ENCODE measurements at regions not wholly inside any gene's neighbourhood (a gene's known extent, or its start where the extent isn't known, plus 50 kb on each side); places are given as distances from the start of the nearest gene placed in this dataset.
A peak's percentile ranks its signal among the peaks of the same experiment; 100 is the strongest.

GRCh38 chr5:73311291-73312110 lies 137.1 kb downstream of the FOXD1 start:
- DNase-seq (ENCODE audit: low read depth in 2 of 2): no peak

DNA sequence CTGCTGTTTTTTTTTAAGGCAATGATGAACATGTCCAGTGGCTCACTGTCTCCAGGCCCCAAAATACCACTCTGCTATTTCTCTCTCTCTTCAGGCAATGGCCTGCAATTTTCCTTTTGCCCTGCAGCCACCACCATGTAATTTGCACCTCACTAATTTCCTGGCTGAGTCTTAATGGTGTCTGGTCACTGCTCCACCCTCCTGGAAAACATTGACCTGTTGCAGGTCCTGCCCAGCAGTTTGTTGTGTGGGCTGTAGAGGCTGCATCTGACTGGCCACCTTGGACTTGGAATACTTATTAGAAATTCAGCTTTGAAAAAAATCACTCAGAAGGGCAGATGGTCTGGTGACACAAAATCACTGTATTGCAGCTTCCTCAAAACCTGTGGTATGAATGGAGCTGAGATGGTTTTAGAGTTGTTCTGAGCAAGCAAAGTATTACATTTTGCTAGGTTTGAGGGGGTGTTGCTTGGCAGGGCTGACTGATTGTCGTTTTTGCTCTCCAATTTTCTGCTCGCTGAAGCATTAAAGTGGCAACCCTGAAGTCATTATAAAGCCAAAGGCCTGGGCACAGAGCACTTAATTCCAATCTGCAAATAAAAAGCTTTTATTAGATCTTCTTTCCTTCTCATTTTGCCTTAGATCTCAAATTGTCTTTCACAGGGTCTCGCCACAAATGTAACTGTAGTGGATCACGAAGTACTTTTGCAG lies 134.8 kb downstream of the TMEM174 start:
- no peak for DNase-seq (ENCODE audit: low read depth in 2 of 2)

DNA sequence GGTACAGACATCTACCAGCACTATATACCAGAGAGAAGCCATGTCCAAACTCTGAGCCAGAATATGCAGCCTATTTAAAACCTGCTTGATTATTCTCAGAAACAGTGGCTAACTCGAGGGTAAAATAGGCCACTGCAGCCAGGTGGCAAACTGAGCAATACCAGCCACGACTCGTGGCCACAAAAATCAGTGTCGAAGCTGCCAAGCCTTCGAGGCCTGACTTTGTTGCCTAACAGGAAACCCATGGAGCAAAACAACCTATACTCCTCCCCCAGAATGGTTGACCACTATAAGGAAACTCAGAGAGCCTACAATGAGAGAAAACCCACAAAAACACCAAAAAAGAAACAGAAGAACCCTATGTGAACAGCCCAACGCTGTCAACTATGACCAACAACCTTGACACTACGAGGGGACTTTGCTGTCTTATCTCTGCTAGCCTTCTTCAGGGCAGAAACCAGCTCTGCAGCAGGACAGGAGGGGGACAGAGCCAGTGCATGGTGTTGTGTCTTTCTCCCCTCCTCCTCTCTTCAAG lies 133.8 kb downstream of the TMEM174 start:
- no peak for DNase-seq (ENCODE audit: low read depth in 2 of 2)

GRCh38 chr5:73306078-73306719 lies 133.2 kb downstream of the TMEM174 start:
- DNase-seq (ENCODE audit: low read depth in 2 of 2): no peak

- no peak for DNase-seq (ENCODE audit: low read depth in 2 of 2)
Measured at GRCh38 chr5:73305386-73305785, 132.4 kb downstream of the TMEM174 start.

- DNase-seq (ENCODE audit: low read depth in 2 of 2): no peak
Measured at GRCh38 chr5:73304381-73304780, 131.4 kb downstream of the TMEM174 start.

- DNase-seq (ENCODE audit: low read depth in 2 of 2): no peak
Measured at GRCh38 chr5:73303148-73304079, 130.4 kb downstream of the TMEM174 start.

- DNase-seq (ENCODE audit: low read depth in 2 of 2): no peak
Measured at GRCh38 chr5:73302797-73303147, 129.8 kb downstream of the TMEM174 start.

GRCh38 chr5:73301208-73301901 lies 128.4 kb downstream of the TMEM174 start:
- DNase-seq (ENCODE audit: low read depth in 2 of 2): no peak

DNA sequence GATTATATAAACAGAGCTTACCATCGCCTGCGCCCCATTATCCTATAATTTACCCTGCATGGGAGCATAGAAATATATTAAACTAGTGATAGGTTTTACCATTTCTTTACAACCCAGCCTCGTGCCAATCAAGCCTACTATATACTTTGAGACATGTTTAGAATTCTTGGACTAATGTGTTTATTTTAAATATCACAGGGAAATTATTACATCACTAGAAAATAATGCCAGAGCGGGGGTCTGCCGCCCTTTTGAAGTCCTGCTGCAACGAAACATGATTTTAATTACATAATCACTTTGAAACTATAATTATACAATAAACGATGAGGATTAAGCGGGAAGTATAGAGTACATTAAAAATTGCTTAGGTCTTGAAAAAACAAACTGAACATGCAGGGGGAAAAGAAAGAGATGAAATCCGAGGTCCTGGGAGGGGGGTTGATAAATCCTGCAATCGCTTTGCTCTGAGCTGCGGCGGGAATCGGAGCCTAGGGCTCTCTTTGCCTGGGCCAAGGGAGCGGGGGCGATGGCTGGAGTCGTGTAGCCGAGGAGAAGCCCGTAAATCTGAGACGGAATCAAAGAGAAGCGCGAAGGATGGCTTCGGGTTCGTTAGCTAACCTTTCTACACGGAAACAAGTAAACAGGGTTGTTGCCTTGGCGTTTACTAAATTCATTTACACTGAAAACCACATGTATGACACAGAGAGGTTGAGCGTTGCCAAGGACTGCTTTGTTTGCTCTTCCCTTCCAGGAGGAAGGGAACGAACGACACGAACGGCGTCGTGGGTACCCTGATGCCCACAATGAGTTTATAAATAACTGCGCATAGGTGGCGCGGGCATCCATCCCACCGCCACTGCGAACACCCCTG lies 127.6 kb downstream of the TMEM174 start:
- DNase-seq (ENCODE audit: low read depth in 2 of 2): no peak

DNA sequence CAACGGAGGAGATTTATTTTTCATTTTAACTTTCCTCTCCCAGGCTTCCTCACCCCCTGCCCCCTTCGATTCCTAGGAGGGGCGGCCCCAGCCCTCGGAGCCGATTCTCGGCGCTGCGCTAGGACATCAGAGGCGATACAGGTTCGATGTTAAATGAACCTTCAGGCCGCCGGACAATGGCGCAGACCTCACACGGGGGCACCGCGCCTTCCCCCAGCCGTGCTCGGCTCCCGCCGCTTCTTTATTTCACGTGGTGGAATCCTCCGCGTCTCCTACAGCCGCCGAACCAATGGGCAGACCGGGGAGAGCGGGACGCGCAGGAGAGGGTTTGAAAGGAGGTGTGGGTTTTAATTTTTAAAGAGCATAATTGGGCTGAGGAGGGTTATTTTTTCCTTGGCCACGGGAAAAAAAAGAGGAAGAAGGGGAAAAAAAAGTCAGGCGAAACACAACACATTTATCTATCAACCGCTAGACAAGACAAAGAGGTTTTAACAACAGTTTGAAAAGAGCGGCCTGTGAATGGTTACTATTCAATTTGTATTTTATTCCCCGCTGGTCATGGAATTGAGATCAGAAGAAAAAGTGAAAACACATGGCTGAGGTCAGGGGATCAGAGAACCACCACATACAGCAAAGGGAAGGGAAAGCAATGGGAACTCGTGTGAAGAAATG lies 126.8 kb downstream of the TMEM174 start:
- DNase-seq (ENCODE audit: low read depth in 2 of 2): no peak

- DNase-seq (ENCODE audit: low read depth in 2 of 2): peak in 1 of 2 donors; percentile 8
Measured at GRCh38 chr5:73298772-73299630, 126.0 kb downstream of the TMEM174 start.

DNA sequence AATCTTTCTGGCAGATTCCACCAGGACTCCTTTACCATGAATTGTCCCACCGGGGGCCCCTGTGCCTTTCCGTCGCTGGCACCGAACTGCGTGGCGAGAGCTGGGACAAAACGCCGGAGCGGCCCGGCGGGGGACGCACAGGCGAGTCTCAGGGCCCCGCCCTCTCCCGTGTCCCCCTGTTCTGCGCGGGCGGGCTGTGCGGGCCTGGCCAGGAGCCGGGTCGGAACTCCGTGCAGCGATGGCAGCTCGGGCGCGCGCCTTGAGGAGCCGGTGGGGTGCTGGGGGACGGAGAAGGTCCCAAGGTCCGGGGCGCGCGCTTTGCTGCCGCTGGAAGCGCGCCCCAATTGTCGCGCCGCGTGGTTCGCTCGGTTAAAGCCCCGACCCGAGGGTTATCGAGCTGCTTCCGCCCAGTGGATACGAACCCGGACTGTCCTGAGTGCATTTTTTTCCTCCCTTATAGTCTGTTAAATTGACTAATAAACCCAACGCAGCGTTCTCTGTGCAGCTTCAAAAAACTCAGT lies 125.3 kb downstream of the TMEM174 start:
- no peak for DNase-seq (ENCODE audit: low read depth in 2 of 2)

DNA sequence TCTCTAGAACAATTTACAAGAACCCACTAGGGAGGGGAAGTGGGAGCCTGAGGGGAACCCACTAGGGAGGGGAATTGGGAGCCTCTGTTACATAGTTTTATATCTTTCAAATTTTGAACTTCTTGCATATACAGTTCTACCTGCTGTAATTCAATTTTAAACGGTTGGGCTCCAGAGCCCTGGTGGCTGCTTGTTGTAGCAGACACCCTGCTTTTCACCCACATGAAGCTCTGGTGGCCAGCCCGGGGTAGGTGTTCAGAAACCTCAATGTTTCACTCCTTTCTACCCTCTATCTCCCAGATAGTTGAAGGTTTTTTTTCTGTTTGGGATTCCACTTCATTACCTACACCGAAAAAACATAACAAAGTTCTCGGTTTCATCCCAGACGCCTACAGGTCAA lies 124.4 kb downstream of the TMEM174 start:
- no peak for DNase-seq (ENCODE audit: low read depth in 2 of 2)

DNA sequence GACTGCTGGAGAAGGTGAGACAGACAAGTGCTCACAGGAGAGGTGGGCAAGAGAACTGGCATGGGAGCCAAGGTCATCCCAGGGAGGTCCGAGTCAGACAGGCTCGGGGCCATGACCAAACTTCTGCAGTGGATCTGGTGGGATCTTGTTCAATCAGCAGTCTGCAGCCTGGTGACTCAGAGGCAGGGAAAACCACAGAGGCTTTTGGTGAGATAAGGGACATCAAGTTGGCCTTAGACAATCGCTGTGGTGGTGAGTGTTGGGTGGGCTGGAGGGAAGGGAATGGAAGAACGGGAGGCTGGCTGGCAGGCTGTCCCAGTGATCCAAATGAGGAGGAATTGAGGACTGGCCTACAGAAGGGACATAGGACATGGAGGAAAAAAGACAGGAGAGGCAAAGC lies 123.8 kb downstream of the TMEM174 start:
- DNase-seq (ENCODE audit: low read depth in 2 of 2): no peak

GRCh38 chr5:73295921-73296320 lies 122.9 kb downstream of the TMEM174 start:
- DNase-seq (ENCODE audit: low read depth in 2 of 2): no peak

DNA sequence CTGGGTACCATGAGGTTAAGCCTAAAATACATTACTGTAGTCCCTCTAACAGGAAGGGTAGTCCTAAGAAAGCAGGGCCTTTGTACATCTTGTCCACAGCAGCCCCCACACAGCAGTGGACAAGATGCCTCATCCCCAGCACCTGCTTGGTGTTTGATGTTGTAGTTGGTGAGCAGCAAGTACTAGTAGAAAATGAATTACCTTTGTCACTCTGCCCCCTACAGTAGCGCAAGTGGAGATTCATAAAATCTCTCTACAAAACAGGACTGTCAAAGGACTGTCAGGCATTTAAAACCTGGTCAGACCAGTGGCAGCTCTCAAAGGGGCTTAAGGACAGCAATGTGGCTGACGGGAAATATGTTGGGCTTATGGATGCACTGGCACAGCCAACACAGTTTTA lies 122.5 kb downstream of the TMEM174 start:
- DNase-seq (ENCODE audit: low read depth in 2 of 2): no peak

GRCh38 chr5:73292816-73293459 lies 119.9 kb downstream of the TMEM174 start:
- no peak for DNase-seq (ENCODE audit: low read depth in 2 of 2)

Data from stimulated activated CD8-positive, alpha-beta memory T cell treated with anti-CD3 and anti-CD28 coated beads, Interleukin-15, amount 100 ng/mL, for 48 hours (primary cell).